ENCODE measurements at regions not wholly inside any gene's neighbourhood (a gene's known extent, or its start where the extent isn't known, plus 50 kb on each side); places are given as distances from the start of the nearest gene placed in this dataset.
A peak's percentile ranks its signal among the peaks of the same experiment; 100 is the strongest.

DNA sequence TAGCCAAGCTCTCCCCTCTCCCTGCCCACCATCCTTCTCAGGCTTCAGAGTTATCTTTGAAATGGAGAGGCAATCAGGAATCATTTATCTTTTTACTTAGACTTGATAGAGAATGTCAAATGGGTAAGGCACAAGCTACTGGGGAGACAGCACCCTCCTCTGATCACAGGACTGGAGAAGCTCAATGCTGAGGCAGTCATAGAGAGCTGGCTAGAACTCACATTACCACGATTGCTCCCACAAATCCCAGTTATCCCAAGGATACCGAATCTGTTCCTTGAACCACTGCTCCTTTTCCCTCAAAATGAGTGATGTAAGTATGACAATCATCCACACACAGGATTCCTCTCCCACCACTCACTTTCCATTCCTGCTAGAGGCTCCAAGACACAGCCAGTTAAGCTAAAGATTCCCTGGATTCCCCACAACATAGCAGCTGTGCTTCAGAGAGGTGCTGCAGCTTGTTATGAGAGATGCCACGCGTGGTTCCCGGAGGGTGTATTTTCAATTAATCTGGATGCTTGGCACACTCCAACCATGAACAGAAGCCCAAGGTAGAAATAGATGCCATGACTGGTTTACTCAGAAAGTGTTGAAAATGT is 96.2 kb upstream of the VGLL2 start:
- TF ChIP-seq, protein P1, sequence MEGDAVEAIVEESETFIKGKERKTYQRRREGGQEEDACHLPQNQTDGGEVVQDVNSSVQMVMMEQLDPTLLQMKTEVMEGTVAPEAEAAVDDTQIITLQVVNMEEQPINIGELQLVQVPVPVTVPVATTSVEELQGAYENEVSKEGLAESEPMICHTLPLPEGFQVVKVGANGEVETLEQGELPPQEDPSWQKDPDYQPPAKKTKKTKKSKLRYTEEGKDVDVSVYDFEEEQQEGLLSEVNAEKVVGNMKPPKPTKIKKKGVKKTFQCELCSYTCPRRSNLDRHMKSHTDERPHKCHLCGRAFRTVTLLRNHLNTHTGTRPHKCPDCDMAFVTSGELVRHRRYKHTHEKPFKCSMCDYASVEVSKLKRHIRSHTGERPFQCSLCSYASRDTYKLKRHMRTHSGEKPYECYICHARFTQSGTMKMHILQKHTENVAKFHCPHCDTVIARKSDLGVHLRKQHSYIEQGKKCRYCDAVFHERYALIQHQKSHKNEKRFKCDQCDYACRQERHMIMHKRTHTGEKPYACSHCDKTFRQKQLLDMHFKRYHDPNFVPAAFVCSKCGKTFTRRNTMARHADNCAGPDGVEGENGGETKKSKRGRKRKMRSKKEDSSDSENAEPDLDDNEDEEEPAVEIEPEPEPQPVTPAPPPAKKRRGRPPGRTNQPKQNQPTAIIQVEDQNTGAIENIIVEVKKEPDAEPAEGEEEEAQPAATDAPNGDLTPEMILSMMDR (IDR thresholded peaks at IDR 0.05; ENCODE audit: insufficient read depth, missing control alignments): no peak
- DNase-seq (ENCODE audit: insufficient read length, low spot score) (no peak), FAIRE-seq (no peak)

- TF ChIP-seq, protein P1 (IDR thresholded peaks at IDR 0.05; ENCODE audit: insufficient read depth, missing control alignments): no peak
- FAIRE-seq: no peak
- DNase-seq (ENCODE audit: insufficient read length, low spot score): no peak
Observed at GRCh38 chr6:117169781-117170281, 95.5 kb upstream of the VGLL2 start.

- no peak for FAIRE-seq
- TF ChIP-seq, protein P1 (IDR thresholded peaks at IDR 0.05; ENCODE audit: insufficient read depth, missing control alignments): no peak
Observed at GRCh38 chr6:117174835-117175360, 90.5 kb upstream of the VGLL2 start.

DNA sequence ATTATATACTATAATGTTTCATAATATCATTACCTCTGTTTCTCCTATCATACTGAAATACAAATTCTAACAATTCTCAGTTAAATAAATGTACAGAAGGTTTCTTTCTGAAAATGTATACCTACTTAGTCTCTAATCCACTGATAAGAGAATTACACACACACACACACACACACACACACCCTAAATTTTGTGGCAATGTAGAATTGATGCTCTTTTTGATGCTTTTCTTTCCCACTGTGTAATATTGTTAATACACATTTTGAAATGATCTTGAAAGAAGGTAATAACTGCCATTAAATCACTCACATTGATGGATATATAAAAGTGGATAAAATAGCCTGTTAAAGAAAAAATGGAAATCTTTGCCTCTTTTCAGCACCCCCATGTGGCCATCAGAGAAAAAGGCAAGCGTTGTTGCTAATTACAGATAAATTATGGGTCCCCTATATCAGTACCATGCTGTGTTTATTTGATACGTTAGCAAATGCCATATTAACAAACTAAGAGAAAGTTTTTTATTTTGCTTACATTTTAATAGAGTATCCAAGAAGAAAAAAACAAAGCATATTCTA is 76.6 kb upstream of the VGLL2 start:
- FAIRE-seq (no peak), DNase-seq (ENCODE audit: insufficient read length, low spot score) (no peak)
- TF ChIP-seq, protein P1 (IDR thresholded peaks at IDR 0.05; ENCODE audit: insufficient read depth, missing control alignments): peak; percentile 58

More at GRCh38 chr6:117174835-117175360, 90.5 kb upstream of the VGLL2 start:
- DNase-seq (ENCODE audit: insufficient read length, low spot score): no peak

DNA sequence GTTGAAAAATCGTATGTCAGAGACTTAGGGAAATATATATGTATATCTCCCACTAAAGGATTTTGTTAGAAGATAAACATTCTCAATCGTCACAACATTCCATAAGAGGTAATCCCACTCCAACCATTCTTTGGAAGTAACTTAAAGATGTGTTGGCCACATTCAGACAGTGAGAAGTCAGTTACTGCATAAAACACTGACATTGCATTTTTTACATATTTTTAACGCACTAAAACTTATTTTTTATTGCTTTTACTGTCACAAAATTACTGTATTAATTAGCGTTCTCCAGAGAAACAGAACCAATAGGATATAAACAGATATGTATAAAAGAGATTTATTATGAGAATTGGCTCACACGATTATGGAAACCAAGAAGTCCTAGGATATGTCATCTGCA is 74.3 kb upstream of the VGLL2 start:
- TF ChIP-seq, protein P1 (IDR thresholded peaks at IDR 0.05; ENCODE audit: insufficient read depth, missing control alignments): no peak
- FAIRE-seq: no peak

GRCh38 chr6:117191448-117191847 is 73.9 kb upstream of the VGLL2 start:
- DNase-seq (ENCODE audit: insufficient read length, low spot score): no peak
- TF ChIP-seq, protein P1 (IDR thresholded peaks at IDR 0.05; ENCODE audit: insufficient read depth, missing control alignments): no peak
- FAIRE-seq: no peak

More for the DNA sequence above, 74.3 kb upstream of the VGLL2 start:
- no peak for DNase-seq (ENCODE audit: insufficient read length, low spot score)

DNA sequence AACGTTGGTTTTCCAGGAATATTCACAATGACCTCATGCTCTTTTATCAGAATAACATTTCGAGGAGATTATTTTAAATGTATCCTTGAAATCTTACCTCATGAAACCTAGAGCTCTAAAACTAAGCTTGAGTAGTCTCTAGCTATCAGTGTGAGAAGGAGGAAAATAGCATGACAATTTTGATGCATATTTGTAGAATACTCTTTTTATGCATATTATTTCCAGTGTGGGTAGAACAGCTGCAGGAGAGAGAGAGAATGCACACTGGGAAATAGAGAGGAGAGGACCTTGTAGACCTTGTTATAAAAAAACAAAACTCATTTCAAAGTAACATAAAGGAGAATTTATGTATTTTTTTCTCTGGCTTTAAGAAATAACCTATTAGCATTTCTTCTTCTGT is 71.1 kb upstream of the VGLL2 start:
- TF ChIP-seq, protein P1 (IDR thresholded peaks at IDR 0.05; ENCODE audit: insufficient read depth, missing control alignments): no peak
- FAIRE-seq (no peak), DNase-seq (ENCODE audit: insufficient read length, low spot score) (no peak)

All from D721Med (cell line).